Type B pancreatic cell (in vitro differentiated cells): ENCODE measurements at regions not wholly inside any gene's neighbourhood (a gene's known extent, or its start where the extent isn't known, plus 50 kb on each side); places are given as distances from the start of the nearest gene placed in this dataset.
"Not testable (repeated sequence)": the region's sequence is repeated elsewhere in the genome, so short reads cannot be mapped to it uniquely, and the experiment has no call there.

Experiments used
- DNase-seq: peaks from one replicate; pipeline ENCODE4 v3.0.0; 2021; ENCODE audit warnings: mixed read lengths; ENCODE audit not compliant: unreplicated experiment; ENCODE audit errors: extremely low spot score
- H3K27ac Mint-ChIP-seq: 2 replicates; pipeline ENCODE4 v1.8.0; 2021; ENCODE audit warnings: mild to moderate bottlenecking, mixed read lengths
- H3K27me3 Mint-ChIP-seq: 2 replicates; pipeline ENCODE4 v1.8.0; 2021; ENCODE audit warnings: mixed read lengths
- H3K36me3 Mint-ChIP-seq: 2 replicates; pipeline ENCODE4 v1.8.0; 2021; ENCODE audit warnings: mixed read lengths
- H3K4me1 Mint-ChIP-seq: one replicate; pipeline ENCODE4 v1.8.0; 2021; ENCODE audit warnings: mixed read lengths; ENCODE audit not compliant: unreplicated experiment
- H3K4me3 Mint-ChIP-seq: 2 replicates; pipeline ENCODE4 v1.8.0; 2021; ENCODE audit warnings: mild to moderate bottlenecking, mixed read lengths
- H3K9me3 Mint-ChIP-seq: 2 replicates; pipeline ENCODE4 v1.8.0; 2021; ENCODE audit warnings: mixed read lengths
- CTCF ChIP-seq: fragments of 200-600 bp; sonication (generic); conservative IDR thresholded peaks from 2 replicates; pipeline ENCODE4 v1.5.0; 2021; ENCODE audit warnings: antibody characterized with exemption, mild to moderate bottlenecking

GRCh38 chr6:94184666-94185464, 765.5 kb upstream of the EPHA7 start:
- Mint-ChIP-seq H3K36me3 (no peaks in the 10 kb centered on the region), H3K4me1 (no peaks in the 10 kb centered on the region), H3K27me3 (no peaks in the 10 kb centered on the region), H3K9me3 (peaks cover 14% of the 10 kb centered on the region), H3K4me3 (no peak overlapping the region), H3K27ac (no peak overlapping the region)
- no peak for TF ChIP-seq CTCF
- no peak for DNase-seq

- Mint-ChIP-seq H3K9me3 (peaks cover under 1% of the 10 kb centered on the region), H3K36me3 (no peaks in the 10 kb centered on the region), H3K27me3 (no peaks in the 10 kb centered on the region), H3K4me1 (peaks cover 5% of the 10 kb centered on the region), H3K4me3 (no peak overlapping the region), H3K27ac (no peak overlapping the region)
- DNase-seq = no peak
- no peak for TF ChIP-seq CTCF
Measured at GRCh38 chr6:94177429-94177828, 758.1 kb upstream of the EPHA7 start.

GRCh38 chr6:94175465-94175864, 756.1 kb upstream of the EPHA7 start:
- no peak for DNase-seq
- TF ChIP-seq CTCF = no peak
- Mint-ChIP-seq H3K4me1 (peaks cover 5% of the 10 kb centered on the region), H3K27ac (no peak overlapping the region), H3K36me3 (no peaks in the 10 kb centered on the region), H3K9me3 (peaks cover 8% of the 10 kb centered on the region), H3K4me3 (no peak overlapping the region), H3K27me3 (no peaks in the 10 kb centered on the region)

- no peak overlapping the region for H3K4me3 Mint-ChIP-seq
- DNase-seq = no peak
- no peak for TF ChIP-seq CTCF
- no peaks in the 10 kb centered on the region for H3K27me3 Mint-ChIP-seq
- peaks cover 9% of the 10 kb centered on the region for H3K9me3 Mint-ChIP-seq
- no peaks in the 10 kb centered on the region for H3K4me1 Mint-ChIP-seq
- H3K36me3 Mint-ChIP-seq = no peaks in the 10 kb centered on the region
- H3K27ac Mint-ChIP-seq = no peak overlapping the region
Measured at GRCh38 chr6:94163877-94164276, 744.5 kb upstream of the EPHA7 start.

- DNase-seq = no peak
- Mint-ChIP-seq H3K27me3 (no peaks in the 10 kb centered on the region), H3K4me1 (no peaks in the 10 kb centered on the region), H3K36me3 (no peaks in the 10 kb centered on the region), H3K4me3 (no peak overlapping the region), H3K27ac (no peak overlapping the region), H3K9me3 (no peaks in the 10 kb centered on the region)
- no peak for TF ChIP-seq CTCF
Measured at GRCh38 chr6:94150886-94151285, 731.5 kb upstream of the EPHA7 start.

- H3K27ac Mint-ChIP-seq = peak overlapping the region; percentile 97
- no peak for TF ChIP-seq CTCF
- peaks cover 5% of the 10 kb centered on the region for H3K36me3 Mint-ChIP-seq
- H3K4me3 Mint-ChIP-seq = peak overlapping the region; percentile 82
- no peak for DNase-seq
- no peaks in the 10 kb centered on the region for H3K4me1 Mint-ChIP-seq
- H3K27me3 Mint-ChIP-seq = no peaks in the 10 kb centered on the region
- peaks cover 7% of the 10 kb centered on the region for H3K9me3 Mint-ChIP-seq
Measured at GRCh38 chr6:94144807-94145206, 725.4 kb upstream of the EPHA7 start.

GRCh38 chr6:94137178-94137577, 717.8 kb upstream of the EPHA7 start:
- not testable (repeated sequence) for DNase-seq, H3K27ac Mint-ChIP-seq, H3K27me3 Mint-ChIP-seq, H3K4me1 Mint-ChIP-seq, H3K36me3 Mint-ChIP-seq, H3K9me3 Mint-ChIP-seq, H3K4me3 Mint-ChIP-seq
